Right atrium auricular region (tissue), 2 donors: ENCODE measurements at regions not wholly inside any gene's neighbourhood (a gene's known extent, or its start where the extent isn't known, plus 50 kb on each side); places are given as distances from the start of the nearest gene placed in this dataset.

Experiments
- DNase-seq: peaks from one replicate; pipeline ENCODE4 v3.0.0-alpha.2; 2019; ENCODE audit warnings: low spot score
- H3K27ac ChIP-seq, 2 donors: fragments of 200-600 bp; sonication (generic); 1 replicate in 1 of 2; 2 replicates in 1 of 2; pipeline ENCODE4 v1.5.1; 2016 to 2019
- H3K27me3 ChIP-seq, 2 donors: fragments of 200-600 bp; sonication (generic); one replicate each; pipeline versions ENCODE4 v1.5.1 to v1.6.0; 2017 to 2019
- H3K36me3 ChIP-seq: fragments of 200-600 bp; sonication (generic); one replicate; pipeline ENCODE4 v1.5.1; 2016
- H3K4me1 ChIP-seq, 2 donors: fragments of 200-600 bp; sonication (generic); one replicate each; pipeline versions ENCODE4 v1.5.1 to v1.6.0; 2017 to 2019
- H3K4me3 ChIP-seq, 2 donors: fragments of 200-600 bp; sonication (generic); 1 replicate in 1 of 2; 2 replicates in 1 of 2; pipeline ENCODE4 v1.5.1; 2017 to 2019; ENCODE audit warnings: mild to moderate bottlenecking in 1 of 2, moderate library complexity in 1 of 2
- H3K9me3 ChIP-seq, 2 donors: fragments of 200-600 bp; sonication (generic); one replicate each; pipeline ENCODE4 v1.5.1; 2019
- TF ChIP-seq, protein P1 (sequence below), 2 donors: fragments of 200-600 bp; sonication (generic); IDR thresholded peaks; one replicate each; pipeline ENCODE4 v1.5.1; 2019; ENCODE audit warnings: antibody characterized with exemption in 2 of 2

DNA sequence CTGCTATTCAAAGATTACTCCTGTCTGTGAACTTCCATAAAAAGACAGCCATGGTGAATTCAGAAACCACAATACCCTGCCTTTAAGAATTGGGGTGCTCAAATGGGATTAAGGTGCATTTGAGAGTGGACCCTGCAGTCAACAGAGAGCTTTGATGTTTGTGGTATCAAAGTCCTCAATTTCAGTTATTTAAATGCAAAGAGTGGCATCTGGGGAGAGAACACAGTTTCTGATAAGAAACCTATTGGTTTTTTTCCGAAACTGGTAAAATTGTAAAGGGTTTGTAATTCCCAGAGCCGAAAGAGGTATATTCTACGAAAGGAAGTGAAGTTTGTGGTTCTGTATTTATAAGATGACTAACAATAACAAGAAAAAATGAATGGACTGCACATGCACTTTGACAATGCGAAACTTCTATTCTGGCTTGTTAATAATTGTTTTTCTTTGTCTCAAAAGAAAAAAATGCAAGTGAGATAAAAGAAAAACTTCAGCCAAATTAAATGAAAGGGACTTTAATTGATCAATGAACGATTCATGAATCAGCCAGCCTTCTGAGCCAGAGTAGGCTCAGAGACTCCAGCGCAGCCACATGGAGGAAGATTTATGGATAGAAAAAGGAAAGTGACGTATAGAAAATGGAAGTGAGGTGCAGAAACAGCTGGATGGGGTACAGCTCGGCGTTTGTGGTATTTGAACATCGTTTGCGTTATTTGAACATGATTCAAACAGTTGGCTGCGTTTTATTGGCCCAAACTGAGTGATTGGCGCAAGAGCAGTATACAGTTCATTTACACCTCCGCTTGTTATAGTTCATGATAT lies 70.5 kb upstream of the DUSP22 start:
- no peak for DNase-seq
- no peak overlapping the region for H3K27ac ChIP-seq
- H3K4me3 ChIP-seq = no peak overlapping the region
- no peaks in the 10 kb centered on the region for H3K4me1 ChIP-seq
- no peaks in the 10 kb centered on the region for H3K9me3 ChIP-seq
- TF ChIP-seq, protein P1, sequence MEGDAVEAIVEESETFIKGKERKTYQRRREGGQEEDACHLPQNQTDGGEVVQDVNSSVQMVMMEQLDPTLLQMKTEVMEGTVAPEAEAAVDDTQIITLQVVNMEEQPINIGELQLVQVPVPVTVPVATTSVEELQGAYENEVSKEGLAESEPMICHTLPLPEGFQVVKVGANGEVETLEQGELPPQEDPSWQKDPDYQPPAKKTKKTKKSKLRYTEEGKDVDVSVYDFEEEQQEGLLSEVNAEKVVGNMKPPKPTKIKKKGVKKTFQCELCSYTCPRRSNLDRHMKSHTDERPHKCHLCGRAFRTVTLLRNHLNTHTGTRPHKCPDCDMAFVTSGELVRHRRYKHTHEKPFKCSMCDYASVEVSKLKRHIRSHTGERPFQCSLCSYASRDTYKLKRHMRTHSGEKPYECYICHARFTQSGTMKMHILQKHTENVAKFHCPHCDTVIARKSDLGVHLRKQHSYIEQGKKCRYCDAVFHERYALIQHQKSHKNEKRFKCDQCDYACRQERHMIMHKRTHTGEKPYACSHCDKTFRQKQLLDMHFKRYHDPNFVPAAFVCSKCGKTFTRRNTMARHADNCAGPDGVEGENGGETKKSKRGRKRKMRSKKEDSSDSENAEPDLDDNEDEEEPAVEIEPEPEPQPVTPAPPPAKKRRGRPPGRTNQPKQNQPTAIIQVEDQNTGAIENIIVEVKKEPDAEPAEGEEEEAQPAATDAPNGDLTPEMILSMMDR (IDR thresholded peaks at IDR 0.05) = no peak
- H3K27me3 ChIP-seq = no peaks in the 10 kb centered on the region
- no peaks in the 10 kb centered on the region for H3K36me3 ChIP-seq

DNA sequence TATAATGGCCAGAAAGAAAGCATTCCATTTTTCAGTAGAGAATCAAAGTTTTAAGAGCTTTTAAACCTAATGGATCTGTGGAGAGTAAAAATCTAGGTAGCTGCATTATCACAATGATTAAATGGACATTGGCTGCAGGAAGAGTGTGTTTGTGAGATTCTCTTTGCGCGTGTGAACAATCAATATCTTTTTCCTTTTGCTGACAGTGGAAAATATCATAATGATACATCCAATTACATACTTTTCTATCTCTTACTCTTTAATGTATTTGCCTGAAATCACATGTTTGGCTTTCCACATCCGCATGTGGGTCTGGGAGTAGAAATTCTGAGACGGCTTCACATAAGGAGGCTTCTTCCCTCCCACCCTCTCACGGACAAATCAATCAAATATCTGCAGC lies 69.8 kb upstream of the DUSP22 start:
- H3K36me3 ChIP-seq = no peaks in the 10 kb centered on the region

DNA sequence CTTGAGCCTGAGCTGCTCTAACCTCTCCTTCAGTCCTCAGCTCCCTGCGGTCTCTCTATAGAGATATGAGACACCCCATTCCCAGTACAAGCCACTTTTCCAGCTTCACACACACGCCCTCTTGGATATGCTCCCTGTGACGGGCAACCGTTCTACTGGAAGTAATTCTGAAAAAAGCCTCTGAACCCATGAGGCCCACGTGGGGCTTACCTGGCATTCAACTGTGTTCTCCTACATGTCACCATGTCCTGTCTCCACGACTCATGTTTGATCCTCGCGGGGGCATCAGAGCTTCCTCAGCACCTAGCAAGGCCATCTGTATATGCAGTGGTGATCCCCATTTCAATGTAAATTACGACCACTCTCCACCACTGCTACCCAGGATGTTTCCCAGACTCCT lies 69.2 kb upstream of the DUSP22 start:
- no peak for DNase-seq
- H3K4me1 ChIP-seq = no peaks in the 10 kb centered on the region
- H3K9me3 ChIP-seq = no peaks in the 10 kb centered on the region
- H3K4me3 ChIP-seq = no peak overlapping the region
- H3K27me3 ChIP-seq = no peaks in the 10 kb centered on the region
- no peaks in the 10 kb centered on the region for H3K36me3 ChIP-seq
- no peak overlapping the region for H3K27ac ChIP-seq
- TF ChIP-seq, protein P1 (IDR thresholded peaks at IDR 0.05) = no peak

More for the DNA sequence above, 69.8 kb upstream of the DUSP22 start:
- no peak for DNase-seq
- TF ChIP-seq, protein P1 (IDR thresholded peaks at IDR 0.05) = no peak
- H3K4me1 ChIP-seq = no peaks in the 10 kb centered on the region
- no peaks in the 10 kb centered on the region for H3K27me3 ChIP-seq
- H3K27ac ChIP-seq = no peak overlapping the region
- H3K9me3 ChIP-seq = no peaks in the 10 kb centered on the region
- no peak overlapping the region for H3K4me3 ChIP-seq

DNA sequence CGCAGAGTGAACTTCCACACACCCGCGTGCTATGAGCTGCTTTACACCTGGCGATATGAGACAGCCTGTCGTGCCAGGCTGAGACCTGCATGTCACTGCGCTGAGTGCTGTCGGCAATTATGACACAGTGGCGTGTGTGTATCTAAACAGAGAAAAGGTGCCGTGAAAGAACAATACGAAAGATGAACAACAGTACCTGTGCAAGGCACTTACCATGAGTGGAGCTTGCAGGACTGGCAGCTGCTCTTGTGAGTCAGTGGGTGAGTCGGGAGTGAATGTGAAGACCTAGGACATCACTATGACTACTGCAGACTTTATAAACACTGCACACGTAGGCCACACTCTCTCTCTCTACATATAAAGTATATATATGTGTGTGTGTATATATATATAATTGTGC lies 68.5 kb upstream of the DUSP22 start:
- Histone ChIP-seq H3K27me3 (no peaks in the 10 kb centered on the region), H3K9me3 (no peaks in the 10 kb centered on the region), H3K36me3 (no peaks in the 10 kb centered on the region), H3K4me3 (no peak overlapping the region), H3K4me1 (no peaks in the 10 kb centered on the region), H3K27ac (no peak overlapping the region)
- peak; percentile 18 for DNase-seq
- TF ChIP-seq, protein P1 (IDR thresholded peaks at IDR 0.05) = no peak

DNA sequence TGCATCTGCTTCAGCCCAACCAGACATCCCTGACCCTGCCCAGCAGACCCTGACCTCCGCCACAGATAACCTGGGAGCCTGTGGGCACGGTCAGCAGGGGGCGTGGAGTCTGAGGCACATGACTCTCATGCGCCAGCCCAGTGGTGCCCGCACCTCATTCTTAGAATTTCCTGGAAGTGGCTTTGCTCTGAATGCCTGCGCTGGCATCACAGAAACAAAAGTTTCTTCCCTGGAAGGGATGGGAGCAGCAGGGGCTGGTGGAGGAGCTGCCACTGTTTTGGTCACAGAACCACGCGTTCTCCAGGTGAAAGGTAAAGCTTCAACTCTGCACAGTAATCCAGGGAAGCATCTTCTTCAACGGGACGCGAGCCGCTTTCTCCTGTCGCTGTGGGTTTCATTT lies 67.9 kb upstream of the DUSP22 start:
- H3K27me3 ChIP-seq = no peaks in the 10 kb centered on the region
- H3K4me3 ChIP-seq = no peak overlapping the region
- H3K36me3 ChIP-seq = no peaks in the 10 kb centered on the region
- DNase-seq = peak; percentile 23
- H3K4me1 ChIP-seq = no peaks in the 10 kb centered on the region
- H3K27ac ChIP-seq = no peak overlapping the region
- no peaks in the 10 kb centered on the region for H3K9me3 ChIP-seq
- TF ChIP-seq, protein P1 (IDR thresholded peaks at IDR 0.05) = no peak
